ENCODE measurements at regions not wholly inside any gene's neighbourhood (a gene's known extent, or its start where the extent isn't known, plus 50 kb on each side); places are given as distances from the start of the nearest gene placed in this dataset.

DNA sequence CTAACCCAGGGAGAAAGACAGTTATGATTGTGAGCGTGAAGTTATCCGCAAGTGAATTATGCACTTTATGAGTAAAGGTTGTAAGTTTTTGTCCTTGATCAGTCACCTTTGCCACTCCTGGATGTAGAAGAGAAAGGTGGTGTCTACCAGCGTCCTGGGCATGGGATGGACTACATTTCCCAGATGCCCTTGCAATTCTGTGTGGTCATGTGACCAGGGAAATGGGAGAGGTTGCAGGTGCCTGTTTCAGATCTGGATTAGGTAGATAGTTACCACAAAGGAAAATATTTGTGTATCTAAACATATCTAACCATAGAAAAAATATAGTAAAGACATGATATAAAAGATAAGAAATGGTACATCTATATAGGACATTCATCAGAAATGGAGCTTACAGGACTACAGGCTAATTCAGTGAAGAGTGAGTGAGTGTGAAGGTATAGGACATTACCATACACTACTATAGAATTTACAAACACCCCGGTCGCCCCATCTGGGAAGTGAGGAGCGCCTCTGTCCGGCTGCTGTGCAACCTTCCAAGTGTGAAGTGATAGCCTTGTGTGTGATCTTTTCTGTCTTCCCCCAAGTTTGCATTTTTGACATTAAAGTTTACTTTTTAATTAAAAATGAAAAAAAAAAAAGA is 51.6 kb upstream of the CACNA1A start:
- TF ChIP-seq, protein P1, sequence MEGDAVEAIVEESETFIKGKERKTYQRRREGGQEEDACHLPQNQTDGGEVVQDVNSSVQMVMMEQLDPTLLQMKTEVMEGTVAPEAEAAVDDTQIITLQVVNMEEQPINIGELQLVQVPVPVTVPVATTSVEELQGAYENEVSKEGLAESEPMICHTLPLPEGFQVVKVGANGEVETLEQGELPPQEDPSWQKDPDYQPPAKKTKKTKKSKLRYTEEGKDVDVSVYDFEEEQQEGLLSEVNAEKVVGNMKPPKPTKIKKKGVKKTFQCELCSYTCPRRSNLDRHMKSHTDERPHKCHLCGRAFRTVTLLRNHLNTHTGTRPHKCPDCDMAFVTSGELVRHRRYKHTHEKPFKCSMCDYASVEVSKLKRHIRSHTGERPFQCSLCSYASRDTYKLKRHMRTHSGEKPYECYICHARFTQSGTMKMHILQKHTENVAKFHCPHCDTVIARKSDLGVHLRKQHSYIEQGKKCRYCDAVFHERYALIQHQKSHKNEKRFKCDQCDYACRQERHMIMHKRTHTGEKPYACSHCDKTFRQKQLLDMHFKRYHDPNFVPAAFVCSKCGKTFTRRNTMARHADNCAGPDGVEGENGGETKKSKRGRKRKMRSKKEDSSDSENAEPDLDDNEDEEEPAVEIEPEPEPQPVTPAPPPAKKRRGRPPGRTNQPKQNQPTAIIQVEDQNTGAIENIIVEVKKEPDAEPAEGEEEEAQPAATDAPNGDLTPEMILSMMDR (IDR thresholded peaks at IDR 0.05), result no peak
- peaks cover 49% of the 10 kb centered on the region for H3K27me3 Mint-ChIP-seq (ENCODE audit: low read depth, poor library complexity)
- H3K9me3 Mint-ChIP-seq, result peaks cover 7% of the 10 kb centered on the region
- H3K36me3 Mint-ChIP-seq (ENCODE audit: low read depth), result no peaks in the 10 kb centered on the region
- H3K4me3 Mint-ChIP-seq, result no peak overlapping the region
- H3K27ac Mint-ChIP-seq, result no peak overlapping the region
- DNase-seq, result no peak
- H3K4me1 Mint-ChIP-seq, result no peaks in the 10 kb centered on the region

- no peaks in the 10 kb centered on the region for H3K36me3 Mint-ChIP-seq (ENCODE audit: low read depth)
- peaks cover 58% of the 10 kb centered on the region for H3K27me3 Mint-ChIP-seq (ENCODE audit: low read depth, poor library complexity)
- no peak for DNase-seq
- H3K9me3 Mint-ChIP-seq, result peaks cover 7% of the 10 kb centered on the region
- no peak overlapping the region for H3K27ac Mint-ChIP-seq
- no peaks in the 10 kb centered on the region for H3K4me1 Mint-ChIP-seq
- H3K4me3 Mint-ChIP-seq, result no peak overlapping the region
- TF ChIP-seq, protein P1 (IDR thresholded peaks at IDR 0.05), result no peak
Measured at GRCh38 chr19:13556552-13556951, 50.3 kb upstream of the CACNA1A start.

Data from nephron progenitor cell (in vitro differentiated cells).